COLO668 (cell line): ENCODE measurements at regions not wholly inside any gene's neighbourhood (a gene's known extent, or its start where the extent isn't known, plus 50 kb on each side); places are given as distances from the start of the nearest gene placed in this dataset.

ENCODE experiments used
- DNase-seq: peaks from one replicate; lab custom pipeline; 2025; ENCODE audit not compliant: unreplicated experiment; lab: John Stamatoyannopoulos, UW

- DNase-seq = no peak
Observed at GRCh38 chr10:33126742-33127141, 168.7 kb upstream of the ITGB1 start.

DNA sequence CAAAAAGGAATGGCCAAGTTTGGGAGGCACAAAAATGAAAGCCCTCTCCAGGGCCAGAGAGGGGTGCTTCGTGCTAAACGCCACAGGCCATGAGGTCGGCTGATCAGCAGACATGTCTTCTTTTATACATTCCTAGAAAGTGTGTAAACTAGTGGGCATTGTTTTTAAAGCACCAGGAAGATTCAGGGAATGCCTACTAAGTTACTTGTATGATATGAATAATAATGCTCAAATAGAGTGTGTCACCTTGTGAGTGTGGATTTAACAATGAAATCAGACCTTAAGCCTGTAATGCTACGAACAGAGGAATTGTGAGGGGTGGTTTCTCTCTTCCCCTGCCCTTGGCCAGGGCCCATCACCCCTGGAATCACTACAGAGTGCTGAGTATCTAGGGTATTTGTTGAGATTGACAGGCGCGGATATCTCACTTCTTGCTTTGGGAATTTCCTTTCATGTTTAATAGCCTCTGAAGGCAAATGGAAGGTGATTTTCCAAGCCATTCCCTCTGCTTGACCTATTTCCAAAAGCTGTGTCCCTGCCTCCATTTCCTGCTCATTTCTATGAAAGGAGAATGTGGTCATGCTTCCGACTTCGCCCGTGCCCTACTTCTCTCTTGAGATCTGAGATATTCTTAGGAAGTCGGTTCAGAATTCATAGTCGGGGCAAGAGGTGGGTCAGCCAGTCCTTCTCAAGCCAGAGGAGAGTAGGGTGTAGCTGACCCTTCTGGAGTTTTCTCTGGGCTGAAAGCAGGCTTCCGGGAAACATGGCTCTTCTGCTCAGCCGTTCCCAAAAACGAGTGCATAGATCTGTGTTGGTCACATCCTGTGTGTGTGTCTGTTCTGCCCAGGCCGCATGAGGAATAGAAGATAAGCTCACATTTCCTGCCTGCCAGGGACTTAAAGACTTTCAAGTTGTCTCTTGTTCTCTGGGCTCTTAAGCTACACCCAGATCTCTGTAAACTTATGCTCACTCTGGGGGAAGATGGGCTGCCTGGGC lies 167.8 kb upstream of the ITGB1 start:
- no peak for DNase-seq

DNA sequence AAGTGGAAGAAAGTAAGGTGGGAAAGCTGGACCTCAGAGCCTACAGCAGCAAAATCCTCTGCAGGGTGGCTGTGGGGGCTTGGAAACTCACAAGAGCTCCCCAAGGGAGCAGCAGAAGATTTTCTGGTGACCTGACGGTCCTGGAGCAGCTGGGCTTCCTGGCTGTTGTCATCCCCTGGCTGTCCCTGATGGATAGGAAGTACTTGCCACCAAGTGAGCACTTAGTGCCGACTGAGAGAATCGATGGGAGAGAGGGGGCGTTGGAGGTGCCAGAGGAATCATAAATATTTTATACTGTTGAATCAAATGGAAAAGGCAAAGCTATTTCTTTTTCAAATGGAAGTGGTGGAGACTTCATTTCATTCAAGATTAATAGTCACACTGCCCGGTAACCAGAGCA lies 167.1 kb upstream of the ITGB1 start:
- DNase-seq = no peak

GRCh38 chr10:33123680-33124079 lies 165.7 kb upstream of the ITGB1 start:
- DNase-seq = no peak

GRCh38 chr10:33122014-33122809 lies 164.2 kb upstream of the ITGB1 start:
- no peak for DNase-seq

- DNase-seq = no peak
Observed at GRCh38 chr10:33120700-33121099, 162.7 kb upstream of the ITGB1 start.

DNA sequence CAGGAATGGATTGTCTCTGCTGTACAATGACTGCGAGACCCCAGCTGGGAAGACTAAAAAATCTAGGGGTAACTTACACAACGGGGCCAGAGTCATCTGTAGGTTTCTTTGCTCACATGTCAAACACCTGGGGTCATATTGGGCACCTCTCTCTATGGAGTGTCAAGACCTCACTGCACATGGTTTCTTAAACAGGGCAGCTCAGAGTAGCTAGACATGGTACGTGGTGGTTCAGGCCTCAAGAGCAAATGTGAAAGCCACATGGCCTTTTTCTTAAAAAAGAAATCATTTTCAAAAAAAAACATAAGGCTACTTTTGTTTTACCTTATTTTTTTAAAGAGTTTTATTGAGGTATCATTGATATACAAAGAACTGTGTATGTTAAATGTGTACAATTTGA lies 162.2 kb upstream of the ITGB1 start:
- DNase-seq = no peak

DNA sequence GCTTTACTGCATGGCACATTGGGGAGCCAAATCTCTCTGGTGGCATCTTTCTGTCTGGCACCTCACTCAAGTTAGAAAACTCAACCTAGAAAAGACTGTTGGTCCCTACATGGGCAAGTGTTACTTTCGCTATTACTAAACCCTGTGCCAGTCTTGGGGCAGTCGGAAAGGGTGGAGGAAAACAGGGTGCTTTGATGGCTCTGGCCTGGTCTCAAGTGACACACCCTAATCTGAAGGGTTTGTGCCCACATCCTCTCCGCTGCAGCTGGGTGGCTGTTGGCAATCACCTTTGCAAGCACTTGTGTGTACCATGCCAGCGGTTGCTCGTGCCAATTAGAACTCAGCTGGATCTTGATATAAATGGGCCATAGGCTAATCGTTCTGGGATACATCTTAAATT lies 159.8 kb upstream of the ITGB1 start:
- DNase-seq = no peak

- no peak for DNase-seq
Observed at GRCh38 chr10:33117230-33117629, 159.2 kb upstream of the ITGB1 start.

GRCh38 chr10:33115738-33116719 lies 158.0 kb upstream of the ITGB1 start:
- DNase-seq = peak; percentile 16

DNA sequence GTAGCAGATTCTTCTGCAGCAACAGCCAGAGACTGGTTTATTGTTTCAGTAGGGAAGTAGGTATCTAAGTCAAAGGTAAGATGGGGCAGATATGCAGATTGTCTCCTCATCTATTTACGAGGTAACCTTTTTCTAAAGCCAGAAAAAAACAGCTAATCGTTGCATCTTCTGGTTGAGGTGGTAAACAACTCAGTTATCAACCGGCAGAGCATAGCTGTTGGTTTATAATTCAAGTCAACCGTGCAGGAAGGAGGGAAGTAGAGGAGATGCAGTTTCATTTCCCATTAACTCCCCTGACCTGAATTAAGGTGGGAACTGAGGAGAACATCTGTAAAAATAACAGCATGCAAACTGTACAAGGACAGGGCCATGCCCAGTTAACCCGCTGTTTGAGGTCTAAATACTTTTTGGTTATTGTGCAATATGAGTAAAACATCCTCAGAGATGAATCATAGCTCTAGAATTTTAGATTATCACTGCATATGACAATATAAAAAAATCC lies 156.5 kb upstream of the ITGB1 start:
- no peak for DNase-seq

- DNase-seq = no peak
Observed at GRCh38 chr10:33113466-33113865, 155.4 kb upstream of the ITGB1 start.

DNA sequence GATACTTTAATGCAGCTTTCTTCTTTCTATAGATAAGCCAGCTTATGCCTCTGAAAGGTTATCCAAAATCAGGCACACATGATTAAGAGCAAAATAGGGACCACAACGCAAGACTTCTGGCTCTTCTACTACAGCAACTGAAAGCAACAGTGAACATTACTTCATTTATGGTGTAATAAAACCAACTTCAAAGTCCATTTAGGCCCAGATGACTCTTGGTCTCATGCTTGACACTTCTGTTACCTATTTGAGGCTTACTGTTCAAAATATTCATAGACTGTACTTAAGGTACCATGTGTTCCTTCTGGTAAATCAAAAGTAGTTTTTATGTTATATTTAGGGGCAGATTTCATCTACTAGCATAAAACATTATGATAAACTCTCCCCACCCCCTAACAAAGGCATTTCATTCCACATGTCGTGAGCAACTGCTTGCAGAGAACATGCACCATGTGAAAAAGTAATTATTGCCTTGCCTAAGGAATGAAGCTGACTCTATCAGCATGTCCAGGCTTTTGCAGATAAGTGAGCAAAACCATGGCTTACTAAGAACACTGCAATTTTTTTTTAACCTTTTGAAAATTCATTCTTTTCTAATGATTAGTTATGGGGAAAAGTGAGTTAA lies 154.9 kb upstream of the ITGB1 start:
- no peak for DNase-seq

DNA sequence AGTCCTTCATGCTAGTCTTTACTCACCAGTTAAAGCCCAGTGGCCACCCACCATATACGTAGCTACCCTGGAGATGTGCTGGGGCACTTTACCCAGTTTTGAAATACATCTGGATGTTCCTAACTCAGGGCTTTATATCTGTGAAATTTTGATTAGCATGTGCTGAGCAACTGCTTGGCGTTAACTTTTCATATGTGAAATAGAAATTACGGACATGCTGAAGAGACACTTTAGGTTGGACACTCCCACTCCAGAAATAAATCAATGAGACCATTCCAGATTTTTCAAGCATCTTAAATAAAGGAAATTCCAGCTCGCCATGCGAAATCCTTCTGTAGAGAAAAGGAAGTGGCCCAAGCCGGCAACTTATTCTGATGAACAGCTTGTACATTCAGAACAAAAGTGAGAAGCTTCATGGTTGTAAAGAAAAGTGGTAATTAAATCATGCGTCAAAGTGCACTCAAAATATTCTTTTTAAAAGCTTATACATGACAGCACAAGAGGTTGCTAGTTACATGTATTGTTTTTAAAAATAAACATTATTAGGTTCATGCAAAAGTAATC lies 153.5 kb upstream of the ITGB1 start:
- no peak for DNase-seq

DNA sequence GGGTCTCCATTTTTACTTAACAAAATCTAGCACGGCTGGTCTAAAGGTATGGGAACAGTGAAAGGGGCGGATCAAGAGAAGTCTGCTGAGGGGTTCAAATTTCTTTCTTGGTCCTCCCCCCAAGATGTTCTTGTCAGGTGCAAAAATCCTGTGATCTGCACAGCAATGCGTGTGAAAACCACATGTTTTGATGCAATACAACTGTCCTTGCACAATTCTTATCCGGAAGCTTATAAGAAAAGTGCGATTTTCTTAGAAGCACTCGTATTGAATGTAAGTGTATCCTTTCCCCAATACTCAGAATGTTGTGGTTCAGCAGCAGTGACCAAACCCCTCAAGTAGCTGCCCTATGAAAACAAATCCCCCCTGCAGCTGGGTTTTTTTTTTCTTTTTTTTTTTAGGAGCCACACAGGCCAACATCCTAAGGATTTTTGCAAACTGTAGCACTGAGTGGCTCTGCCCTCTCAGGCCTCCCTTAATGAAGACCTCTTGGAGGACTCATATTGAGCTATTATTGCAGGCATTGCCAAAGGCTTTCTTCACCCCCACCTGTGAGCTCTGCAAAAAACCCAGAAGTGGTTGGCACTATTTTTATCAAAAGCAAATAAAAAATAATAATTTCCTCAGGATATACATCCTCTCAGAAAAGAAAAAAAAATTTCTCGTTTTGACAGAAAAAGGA lies 151.9 kb upstream of the ITGB1 start:
- DNase-seq = no peak

DNA sequence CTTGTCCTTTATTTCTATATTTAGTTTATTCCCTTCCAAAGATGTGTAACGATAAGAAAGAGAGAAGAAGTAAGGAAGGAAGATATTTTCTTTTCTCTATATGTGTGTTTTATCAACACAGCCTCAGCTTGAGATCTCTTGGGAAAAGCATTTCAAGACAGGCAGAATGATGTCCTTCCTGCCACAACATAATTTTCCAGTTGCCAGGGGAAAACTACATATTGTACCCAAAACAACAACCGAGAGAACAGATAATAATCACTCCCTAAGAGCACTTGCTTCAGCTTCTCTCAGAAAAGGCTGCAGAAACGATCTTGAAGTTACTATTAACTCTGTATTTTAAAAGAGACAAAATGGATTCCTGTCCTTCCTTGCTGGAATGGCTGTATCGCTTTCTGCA lies 151.4 kb upstream of the ITGB1 start:
- no peak for DNase-seq

GRCh38 chr10:33107953-33108352 lies 149.9 kb upstream of the ITGB1 start:
- no peak for DNase-seq

GRCh38 chr10:33106767-33107166 lies 148.7 kb upstream of the ITGB1 start:
- DNase-seq = no peak

DNA sequence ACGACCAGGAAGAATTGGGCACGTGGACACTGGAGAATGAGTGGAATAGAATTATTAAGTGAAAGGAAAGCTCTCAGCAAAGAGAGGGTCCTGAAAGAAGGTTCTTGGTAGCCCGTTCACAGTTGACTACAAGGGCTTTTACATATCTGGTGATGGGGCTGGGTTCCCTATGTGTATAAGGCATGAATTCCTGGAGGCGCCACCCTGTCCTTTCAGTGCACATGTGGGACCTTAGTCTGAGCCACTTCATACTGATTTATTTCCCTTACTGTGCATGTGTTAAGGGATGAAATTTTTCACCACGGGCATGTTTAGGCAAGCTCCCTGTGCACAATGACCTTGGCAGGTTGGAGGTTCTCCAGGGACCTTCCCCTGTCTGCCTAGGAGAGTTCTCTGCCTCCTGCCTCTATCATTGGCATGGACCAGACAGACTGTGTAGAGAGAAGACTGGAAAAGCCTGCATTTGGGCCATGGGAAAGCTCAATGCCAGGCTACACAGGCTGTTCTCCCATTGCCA lies 145.9 kb upstream of the ITGB1 start:
- no peak for DNase-seq
